ENCODE measurements at regions not wholly inside any gene's neighbourhood (a gene's known extent, or its start where the extent isn't known, plus 50 kb on each side); places are given as distances from the start of the nearest gene placed in this dataset.

DNA sequence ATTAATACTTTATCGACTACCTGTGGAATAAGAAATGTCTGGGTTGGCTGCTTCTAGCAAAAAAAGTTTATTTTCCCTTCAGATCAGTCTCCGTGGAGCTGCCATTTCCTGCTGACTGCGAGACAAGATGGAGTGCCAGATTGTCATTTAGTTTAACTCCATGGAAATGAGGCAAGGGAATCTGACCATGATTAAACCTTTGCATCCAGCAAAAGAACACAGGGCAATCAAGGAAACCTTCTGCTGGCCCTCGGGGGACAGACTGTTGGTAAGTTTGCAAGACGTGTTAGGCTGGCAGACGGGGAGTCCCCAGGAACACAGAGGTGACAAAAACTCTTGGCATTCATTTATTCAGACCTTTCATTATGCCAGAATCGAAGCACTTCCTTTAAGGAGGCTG, 52.2 kb upstream of the SPACA1 start:
- CTCF ChIA-PET: no interaction called here
- no peak for DNase-seq (ENCODE audit: low spot score)
- H3K27ac ChIP-seq: no peak overlapping the region
- POLR2A ChIA-PET (ENCODE audit: low non-redundant PET): no interaction called here
- TF ChIP-seq, protein P1, sequence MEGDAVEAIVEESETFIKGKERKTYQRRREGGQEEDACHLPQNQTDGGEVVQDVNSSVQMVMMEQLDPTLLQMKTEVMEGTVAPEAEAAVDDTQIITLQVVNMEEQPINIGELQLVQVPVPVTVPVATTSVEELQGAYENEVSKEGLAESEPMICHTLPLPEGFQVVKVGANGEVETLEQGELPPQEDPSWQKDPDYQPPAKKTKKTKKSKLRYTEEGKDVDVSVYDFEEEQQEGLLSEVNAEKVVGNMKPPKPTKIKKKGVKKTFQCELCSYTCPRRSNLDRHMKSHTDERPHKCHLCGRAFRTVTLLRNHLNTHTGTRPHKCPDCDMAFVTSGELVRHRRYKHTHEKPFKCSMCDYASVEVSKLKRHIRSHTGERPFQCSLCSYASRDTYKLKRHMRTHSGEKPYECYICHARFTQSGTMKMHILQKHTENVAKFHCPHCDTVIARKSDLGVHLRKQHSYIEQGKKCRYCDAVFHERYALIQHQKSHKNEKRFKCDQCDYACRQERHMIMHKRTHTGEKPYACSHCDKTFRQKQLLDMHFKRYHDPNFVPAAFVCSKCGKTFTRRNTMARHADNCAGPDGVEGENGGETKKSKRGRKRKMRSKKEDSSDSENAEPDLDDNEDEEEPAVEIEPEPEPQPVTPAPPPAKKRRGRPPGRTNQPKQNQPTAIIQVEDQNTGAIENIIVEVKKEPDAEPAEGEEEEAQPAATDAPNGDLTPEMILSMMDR (conservative IDR thresholded peaks at IDR 0.05; ENCODE audit: low read depth): no peak

- H3K27ac ChIP-seq: no peak overlapping the region
- TF ChIP-seq, protein P1 (conservative IDR thresholded peaks at IDR 0.05; ENCODE audit: low read depth): no peak
- no peak for DNase-seq (ENCODE audit: low spot score)
- CTCF ChIA-PET: no interaction called here
- POLR2A ChIA-PET (ENCODE audit: low non-redundant PET): no interaction called here
These were observed 54.3 kb upstream of the SPACA1 start for GRCh38 chr6:87993356-87993755.

DNA sequence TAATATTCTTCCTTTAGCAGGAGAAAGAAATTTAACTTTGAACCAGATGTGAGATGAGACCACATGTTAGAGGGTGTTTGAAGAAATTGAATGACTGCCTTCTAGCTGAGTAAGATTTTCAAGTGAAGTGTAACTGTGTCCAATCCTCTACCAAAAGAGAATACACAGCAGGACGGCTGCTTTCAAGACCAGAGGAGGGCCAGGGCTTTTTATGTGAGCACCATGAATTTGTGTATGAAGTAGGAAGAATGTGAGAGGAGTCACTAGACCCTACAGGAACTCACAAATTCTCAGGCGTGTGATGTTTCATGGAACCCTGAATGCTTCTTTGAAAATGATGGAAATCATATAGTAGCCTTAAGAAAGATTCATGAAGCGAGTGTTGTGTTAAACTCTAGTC, 56.8 kb upstream of the SPACA1 start:
- POLR2A ChIA-PET (ENCODE audit: low non-redundant PET): no interaction called here
- DNase-seq (ENCODE audit: low spot score): no peak
- no peak overlapping the region for H3K27ac ChIP-seq
- TF ChIP-seq, protein P1 (conservative IDR thresholded peaks at IDR 0.05; ENCODE audit: low read depth): no peak
- CTCF ChIA-PET: no interaction called here

DNA sequence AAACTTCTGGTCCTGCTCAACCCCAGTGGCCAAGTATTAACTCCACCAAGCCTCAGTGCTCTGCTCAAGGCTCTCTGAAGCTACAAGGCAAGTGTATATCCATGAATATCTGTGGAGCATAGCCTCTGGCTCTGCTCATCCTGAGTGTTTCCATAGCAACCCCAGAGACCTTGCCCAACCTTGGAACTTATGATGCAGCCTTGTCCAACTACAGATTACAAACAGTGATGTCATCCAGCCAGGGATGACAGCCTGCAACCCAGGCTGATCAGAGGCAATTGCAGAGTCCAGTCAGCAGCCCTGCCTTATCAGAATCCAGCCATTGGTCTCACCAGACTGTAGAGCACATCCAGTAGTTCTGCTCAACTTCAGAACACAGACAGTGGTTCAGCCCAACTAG, 65.5 kb upstream of the SPACA1 start:
- ChIA-PET POLR2A (ENCODE audit: low non-redundant PET) (no interaction called here), CTCF (interaction anchor here (0.7 kb wide), 1 partner anchor 15 kb away, joined by 3 read pairs; no protein-coding TSS in a partner anchor)
- H3K27ac ChIP-seq: no peak overlapping the region
- TF ChIP-seq, protein P1 (conservative IDR thresholded peaks at IDR 0.05; ENCODE audit: low read depth): no peak
- DNase-seq (ENCODE audit: low spot score): no peak

- POLR2A ChIA-PET (ENCODE audit: low non-redundant PET): no interaction called here
- no peak overlapping the region for H3K27ac ChIP-seq
- TF ChIP-seq, protein P1 (conservative IDR thresholded peaks at IDR 0.05; ENCODE audit: low read depth): no peak
- CTCF ChIA-PET: no interaction called here
- DNase-seq (ENCODE audit: low spot score): no peak
These were observed 67.9 kb upstream of the SPACA1 start for GRCh38 chr6:87979737-87980136.

DNA sequence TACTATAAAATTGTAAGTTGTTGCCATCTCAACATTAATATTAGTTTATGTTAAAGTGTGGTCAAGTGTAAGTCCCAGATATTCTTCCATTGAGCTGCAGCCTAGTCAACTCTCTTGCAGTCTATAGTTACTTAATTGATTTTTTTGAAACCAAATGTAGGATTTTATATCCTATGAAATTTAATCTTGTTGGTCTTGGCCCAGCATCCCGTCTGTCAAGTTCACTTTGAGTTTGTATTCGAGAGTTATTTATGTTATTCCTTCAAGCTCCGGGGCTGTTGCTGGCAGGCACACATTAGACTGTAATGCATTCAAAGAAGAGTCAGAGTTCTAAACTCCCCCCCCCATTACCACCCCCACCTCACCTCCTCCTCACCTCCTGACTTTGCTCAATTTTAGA, 71.0 kb upstream of the SPACA1 start:
- ChIA-PET POLR2A (ENCODE audit: low non-redundant PET) (no interaction called here), CTCF (no interaction called here)
- no peak overlapping the region for H3K27ac ChIP-seq
- no peak for DNase-seq (ENCODE audit: low spot score)
- TF ChIP-seq, protein P1 (conservative IDR thresholded peaks at IDR 0.05; ENCODE audit: low read depth): no peak

DNA sequence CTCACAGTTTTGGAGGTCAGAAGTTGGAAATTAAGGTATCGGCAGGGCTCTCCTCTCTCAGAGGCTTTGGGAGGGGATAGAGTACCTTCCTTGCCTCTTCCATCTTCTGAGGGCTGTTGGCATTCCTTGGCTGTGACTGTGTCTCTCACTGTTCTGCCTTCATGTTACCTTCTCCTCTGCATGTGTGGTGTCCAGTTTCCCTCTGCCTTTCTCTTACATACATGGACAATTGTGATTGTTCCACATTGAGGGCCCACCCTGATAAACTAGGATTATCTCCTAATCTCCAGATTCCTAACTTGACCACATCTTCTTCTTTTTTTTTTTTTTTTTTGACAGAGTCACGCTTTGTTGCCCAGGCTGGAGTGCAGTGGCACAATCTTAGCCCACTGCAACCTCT, 72.1 kb upstream of the SPACA1 start:
- ChIA-PET POLR2A (ENCODE audit: low non-redundant PET) (no interaction called here), CTCF (no interaction called here)
- H3K27ac ChIP-seq: no peak overlapping the region
- TF ChIP-seq, protein P1 (conservative IDR thresholded peaks at IDR 0.05; ENCODE audit: low read depth): no peak
- DNase-seq (ENCODE audit: low spot score): no peak
